Sciatic nerve (tissue), 2 donors: ENCODE measurements at regions not wholly inside any gene's neighbourhood (a gene's known extent, or its start where the extent isn't known, plus 50 kb on each side); places are given as distances from the start of the nearest gene placed in this dataset.

Source experiments
- ATAC-seq: fragments of 200-7000 bp; cut with Tn5 transposase; one replicate; pipeline ENCODE4 v1.9.1; 2020; ENCODE audit warnings: mild to moderate bottlenecking, moderate library complexity
- DNase-seq: peaks from one replicate; pipeline ENCODE4 v3.0.0-alpha.2; 2020; ENCODE audit warnings: low spot score
- intact Hi-C: fragments of 100-400 bp; cut with DNase I; formaldehyde crosslinking; loops from one replicate; pipeline ENCODE4 v1.14.2; 2022
- donor health status: DM: no; HTN: no; CAD: no.
- donor health status: DM: no; HTN: no; CAD: no.

GRCh38 chr3:182686033-182686886 lies 107.0 kb upstream of the ATP11B start:
- DNase-seq, result no peak
- intact Hi-C loops, result no loop called here
- ATAC-seq, result no peak

- no peak for ATAC-seq
These were observed 103.1 kb upstream of the ATP11B start for GRCh38 chr3:182690172-182690571.

GRCh38 chr3:182692021-182692420 lies 101.3 kb upstream of the ATP11B start:
- DNase-seq, result no peak
- ATAC-seq, result no peak
- intact Hi-C loops, result loop anchor here (5.0 kb wide), 1 partner anchor 985 kb away; no protein-coding TSS in a partner anchor

More at GRCh38 chr3:182690172-182690571, 103.1 kb upstream of the ATP11B start:
- intact Hi-C loops, result loop anchor here (5.0 kb wide), 1 partner anchor 983 kb away; no protein-coding TSS in a partner anchor
- DNase-seq, result no peak

- DNase-seq (no peak), ATAC-seq (no peak)
- intact Hi-C loops, result loop anchor here (5.0 kb wide), 1 partner anchor 985 kb away; no protein-coding TSS in a partner anchor
These were observed 100.6 kb upstream of the ATP11B start for GRCh38 chr3:182692695-182693094.

- intact Hi-C loops, result loop anchor here (5.0 kb wide), 1 partner anchor 986 kb away; no protein-coding TSS in a partner anchor
- ATAC-seq (no peak), DNase-seq (no peak)
These were observed 99.6 kb upstream of the ATP11B start for GRCh38 chr3:182693723-182694122.

- DNase-seq (no peak), ATAC-seq (no peak)
- intact Hi-C loops, result no loop called here
These were observed 96.4 kb upstream of the ATP11B start for GRCh38 chr3:182696916-182697315.

GRCh38 chr3:182697345-182697919 lies 95.9 kb upstream of the ATP11B start:
- intact Hi-C loops, result no loop called here

GRCh38 chr3:182698078-182698477 lies 95.2 kb upstream of the ATP11B start:
- ATAC-seq (no peak), DNase-seq (no peak)
- intact Hi-C loops, result no loop called here

More at GRCh38 chr3:182697345-182697919, 95.9 kb upstream of the ATP11B start:
- DNase-seq (no peak), ATAC-seq (no peak)

GRCh38 chr3:182699550-182700170 lies 93.6 kb upstream of the ATP11B start:
- intact Hi-C loops, result no loop called here
- ATAC-seq (no peak), DNase-seq (no peak)

- ATAC-seq (no peak), DNase-seq (no peak)
- intact Hi-C loops, result no loop called here
These were observed 91.1 kb upstream of the ATP11B start for GRCh38 chr3:182702216-182702615.

- intact Hi-C loops, result no loop called here
- ATAC-seq (no peak), DNase-seq (no peak)
These were observed 90.1 kb upstream of the ATP11B start for GRCh38 chr3:182703233-182703632.

GRCh38 chr3:182704926-182705325 lies 88.4 kb upstream of the ATP11B start:
- no peak for ATAC-seq

GRCh38 chr3:182708810-182709209 lies 84.5 kb upstream of the ATP11B start:
- no peak for DNase-seq
- intact Hi-C loops, result no loop called here
- ATAC-seq, result no peak

More at GRCh38 chr3:182704926-182705325, 88.4 kb upstream of the ATP11B start:
- no peak for DNase-seq
- intact Hi-C loops, result no loop called here

- DNase-seq, result no peak
- intact Hi-C loops, result no loop called here
- no peak for ATAC-seq
These were observed 84.0 kb upstream of the ATP11B start for GRCh38 chr3:182709306-182709705.

- ATAC-seq (no peak), DNase-seq (no peak)
- intact Hi-C loops, result no loop called here
These were observed 82.6 kb upstream of the ATP11B start for GRCh38 chr3:182710557-182711157.

GRCh38 chr3:182711261-182711683 lies 82.0 kb upstream of the ATP11B start:
- intact Hi-C loops, result no loop called here
- ATAC-seq (no peak), DNase-seq (no peak)

GRCh38 chr3:182711853-182712252 lies 81.5 kb upstream of the ATP11B start:
- ATAC-seq (no peak), DNase-seq (no peak)
- intact Hi-C loops, result no loop called here

- no peak for DNase-seq
- no peak for ATAC-seq
- intact Hi-C loops, result no loop called here
These were observed 80.2 kb upstream of the ATP11B start for GRCh38 chr3:182713111-182713510.

GRCh38 chr3:182713743-182714517 lies 79.4 kb upstream of the ATP11B start:
- intact Hi-C loops, result no loop called here
- DNase-seq (no peak), ATAC-seq (peak; percentile 76)
